HUES64 (cell line): ENCODE measurements at regions not wholly inside any gene's neighbourhood (a gene's known extent, or its start where the extent isn't known, plus 50 kb on each side); places are given as distances from the start of the nearest gene placed in this dataset.
"Not testable (repeated sequence)": the region's sequence is repeated elsewhere in the genome, so short reads cannot be mapped to it uniquely, and the experiment has no call there.

Experiments used
- H3K27ac ChIP-seq: 2 replicates; pipeline ENCODE4 v1.7.0; 2013; ENCODE audit warnings: low read depth, low read length, inconsistent platforms
- H3K27me3 ChIP-seq: 2 replicates; pipeline ENCODE4 v1.6.1; 2013; ENCODE audit warnings: mild to moderate bottlenecking, low read length; ENCODE audit not compliant: insufficient read depth
- H3K36me3 ChIP-seq: 2 replicates; pipeline ENCODE4 v1.6.1; 2013; ENCODE audit warnings: mild to moderate bottlenecking, low read length; ENCODE audit not compliant: insufficient read depth
- H3K4me1 ChIP-seq: 2 replicates; pipeline ENCODE4 v1.6.1; 2013; ENCODE audit warnings: mild to moderate bottlenecking, low read length, moderate library complexity; ENCODE audit not compliant: insufficient read depth
- H3K4me3 ChIP-seq: 2 replicates; pipeline ENCODE4 v1.5.1; 2013; ENCODE audit warnings: mild to moderate bottlenecking, low read length, moderate library complexity
- H3K9ac ChIP-seq: 2 replicates; pipeline ENCODE4 v1.6.1; 2013; ENCODE audit warnings: mild to moderate bottlenecking, low read depth, low read length
- H3K9me3 ChIP-seq: 2 replicates; pipeline ENCODE4 v1.6.1; 2013; ENCODE audit warnings: low read depth, low read length; ENCODE audit not compliant: insufficient read depth
- WGBS: fragments of 150-250, 120-280 bp; methylation state at CpG from one replicate; pipeline ENCODE4 v1.1.7; 2013; ENCODE audit warnings: missing lambda C conversion rate; 5-methylcytosine and 5-hydroxymethylcytosine counted together

DNA sequence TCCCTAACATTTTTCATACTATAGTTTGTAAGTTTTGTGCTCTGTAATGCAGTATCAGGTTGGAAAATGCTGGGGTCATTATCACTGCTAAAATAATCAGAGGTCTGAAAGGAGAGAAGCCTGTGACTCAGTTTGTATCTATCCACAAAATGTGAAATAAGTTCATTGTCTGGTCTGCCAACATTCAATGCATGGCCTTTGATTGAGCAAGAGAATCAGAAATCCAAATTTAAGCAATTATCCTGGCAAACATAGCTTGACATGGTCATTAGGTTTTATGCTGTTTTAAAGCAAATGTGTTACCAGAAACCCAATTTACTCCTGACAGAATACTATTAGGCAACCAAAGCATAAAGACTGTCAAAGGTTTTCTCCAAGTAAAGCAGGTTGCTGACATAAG lies 709.7 kb upstream of the SEMA3D start:
- Histone ChIP-seq H3K4me3 (no peak overlapping the region), H3K36me3 (no peaks in the 10 kb centered on the region), H3K27me3 (no peaks in the 10 kb centered on the region), H3K4me1 (no peaks in the 10 kb centered on the region), H3K27ac (no peak overlapping the region), H3K9me3 (no peaks in the 10 kb centered on the region), H3K9ac (no peak overlapping the region)

DNA sequence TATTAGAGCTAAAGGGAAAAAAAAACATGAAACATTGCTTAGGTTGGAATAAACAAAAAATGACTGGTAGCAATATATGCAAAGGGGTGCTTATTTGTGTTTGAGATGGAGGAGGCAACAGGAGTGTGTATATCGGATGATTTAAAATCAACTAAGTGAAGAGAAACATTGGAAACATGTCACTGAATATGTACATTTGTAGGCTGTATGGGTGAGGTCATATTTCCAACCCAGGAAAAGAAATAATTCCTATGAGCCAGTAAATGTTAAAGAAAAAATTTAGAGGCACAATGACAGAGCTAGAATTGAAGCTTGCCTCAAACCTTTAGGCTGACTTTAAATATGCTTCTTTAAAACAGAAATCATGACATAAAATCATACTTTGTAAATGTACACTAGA lies 709.0 kb upstream of the SEMA3D start:
- 92% methylated on average over 1 of the region's 1 CpG for WGBS
- Histone ChIP-seq H3K4me3 (no peak overlapping the region), H3K36me3 (no peaks in the 10 kb centered on the region), H3K4me1 (no peaks in the 10 kb centered on the region), H3K9me3 (no peaks in the 10 kb centered on the region), H3K27ac (no peak overlapping the region), H3K9ac (no peak overlapping the region), H3K27me3 (no peaks in the 10 kb centered on the region)

DNA sequence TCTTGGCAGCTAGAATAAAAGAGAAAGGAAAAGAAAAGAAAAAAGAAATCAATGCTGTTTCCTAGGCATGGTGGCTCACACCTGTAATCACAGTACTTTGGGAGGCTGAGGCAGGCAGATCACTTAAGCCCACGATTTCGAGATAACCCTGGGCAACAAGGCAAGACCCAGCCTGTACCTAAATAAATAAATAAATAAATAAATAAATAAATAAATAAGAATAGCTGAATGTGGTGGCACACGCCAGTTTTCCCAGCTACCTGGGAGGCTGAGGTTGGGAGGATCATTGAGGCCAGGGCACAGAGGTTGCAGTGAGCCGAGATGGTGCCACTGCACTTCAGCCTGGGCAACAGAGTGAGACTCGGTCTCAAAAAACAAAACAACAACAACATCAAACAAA lies 705.0 kb upstream of the SEMA3D start:
- not testable (repeated sequence) for H3K27me3 ChIP-seq, H3K9ac ChIP-seq, H3K9me3 ChIP-seq, H3K4me1 ChIP-seq, H3K27ac ChIP-seq, H3K4me3 ChIP-seq, H3K36me3 ChIP-seq
- WGBS: 94% methylated on average over 5 of the region's 5 CpGs

DNA sequence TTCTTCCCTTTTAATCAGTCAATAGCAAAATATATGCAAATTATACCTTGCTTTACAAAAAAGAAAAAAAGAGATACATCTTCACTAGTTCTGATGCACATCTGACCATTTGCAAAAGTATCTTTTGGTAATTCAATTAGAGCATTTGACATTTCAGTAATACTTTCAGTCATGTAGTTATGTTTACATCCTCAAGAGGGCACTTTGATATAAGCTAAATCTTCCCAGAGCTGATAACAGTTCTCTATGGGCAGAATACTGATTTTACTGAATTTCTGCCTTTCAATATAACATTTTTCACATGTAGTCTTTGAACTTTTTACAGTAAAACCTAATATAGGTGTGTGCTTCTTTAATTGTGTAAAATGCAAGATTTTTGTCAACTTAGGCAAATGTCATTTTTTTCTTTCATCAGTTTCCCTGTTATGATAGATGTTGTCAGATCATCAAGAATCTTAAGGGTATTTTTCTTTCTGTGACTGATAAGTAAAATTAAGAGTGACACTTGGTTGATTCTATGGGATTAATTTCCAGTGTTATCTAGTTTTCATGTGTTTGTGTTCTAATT lies 703.5 kb upstream of the SEMA3D start:
- H3K9ac ChIP-seq: no peak overlapping the region
- H3K4me1 ChIP-seq: no peaks in the 10 kb centered on the region
- no peaks in the 10 kb centered on the region for H3K36me3 ChIP-seq
- no peaks in the 10 kb centered on the region for H3K9me3 ChIP-seq
- H3K27me3 ChIP-seq: no peaks in the 10 kb centered on the region
- H3K27ac ChIP-seq: no peak overlapping the region
- no peak overlapping the region for H3K4me3 ChIP-seq

DNA sequence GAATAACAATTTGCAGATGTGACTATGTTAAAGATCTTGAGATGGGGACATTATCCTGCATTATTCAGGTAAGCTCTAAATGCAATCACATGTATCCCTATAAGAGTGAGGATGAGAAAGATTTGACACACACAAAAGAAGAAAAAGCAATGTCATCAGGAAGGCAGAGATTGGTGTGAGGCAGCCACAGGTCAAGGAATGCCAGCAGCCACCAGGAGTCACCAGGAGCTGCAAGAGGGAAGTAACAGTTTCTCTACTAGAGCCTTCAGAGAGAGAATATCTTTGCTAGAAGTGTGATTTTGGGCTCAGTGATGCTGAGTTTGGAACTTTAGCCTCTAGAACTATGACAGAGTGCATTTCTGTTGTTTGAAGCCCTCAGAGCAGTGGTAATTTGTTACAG lies 700.3 kb upstream of the SEMA3D start:
- no peaks in the 10 kb centered on the region for H3K27me3 ChIP-seq
- no peaks in the 10 kb centered on the region for H3K36me3 ChIP-seq
- H3K9me3 ChIP-seq: no peaks in the 10 kb centered on the region
- H3K4me3 ChIP-seq: no peak overlapping the region
- H3K27ac ChIP-seq: no peak overlapping the region
- H3K9ac ChIP-seq: no peak overlapping the region
- H3K4me1 ChIP-seq: peaks cover 8% of the 10 kb centered on the region; the same call in 1 of the 2 replicates

DNA sequence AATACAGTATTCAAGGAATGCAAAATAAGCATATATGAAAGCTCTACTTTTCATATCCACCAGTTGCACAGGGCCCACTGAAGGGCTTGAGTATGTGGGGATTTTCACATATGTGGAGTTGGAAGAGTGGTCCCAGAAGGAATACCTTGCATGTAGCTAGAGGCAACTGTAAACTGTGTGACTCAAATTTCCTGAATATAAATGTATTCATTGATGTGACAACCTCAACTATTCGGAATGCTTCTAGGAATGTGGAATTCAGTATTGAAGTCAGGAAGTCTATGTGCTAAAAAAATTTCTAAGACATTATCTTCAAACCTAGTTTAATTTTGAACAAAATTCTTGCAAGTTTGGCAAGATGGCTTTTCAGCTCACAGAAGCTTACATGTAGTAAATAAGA lies 695.5 kb upstream of the SEMA3D start:
- Histone ChIP-seq H3K4me1 (peaks cover 8% of the 10 kb centered on the region; the same call in 1 of the 2 replicates), H3K27ac (no peak overlapping the region), H3K9me3 (no peaks in the 10 kb centered on the region), H3K9ac (no peak overlapping the region), H3K36me3 (no peaks in the 10 kb centered on the region), H3K4me3 (no peak overlapping the region), H3K27me3 (no peaks in the 10 kb centered on the region)
- 100% methylated on average over 1 of the region's 1 CpG for WGBS

DNA sequence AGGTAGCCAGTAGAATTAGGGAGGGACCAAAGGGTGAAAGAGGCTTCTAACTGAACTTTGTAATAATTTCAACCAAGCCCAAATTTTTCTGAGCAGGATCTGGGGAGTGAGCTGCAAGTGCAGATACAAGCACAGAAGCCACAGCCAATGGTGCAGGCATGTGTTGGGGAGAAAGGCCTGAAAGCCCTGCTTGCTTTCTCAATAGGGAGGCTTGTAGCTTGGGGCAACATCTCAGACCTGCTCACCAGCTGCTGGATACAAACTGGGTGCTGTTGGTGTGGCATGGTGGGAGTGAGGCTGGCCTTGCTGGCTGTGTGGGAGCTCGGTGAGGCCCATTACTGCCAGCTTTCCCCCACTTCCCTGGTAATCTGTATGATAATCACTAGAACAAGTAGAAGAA lies 688.5 kb upstream of the SEMA3D start:
- H3K27ac ChIP-seq: no peak overlapping the region
- H3K36me3 ChIP-seq: no peaks in the 10 kb centered on the region
- H3K27me3 ChIP-seq: no peaks in the 10 kb centered on the region
- H3K4me3 ChIP-seq: no peak overlapping the region
- no peaks in the 10 kb centered on the region for H3K9me3 ChIP-seq
- H3K4me1 ChIP-seq: no peaks in the 10 kb centered on the region; the same call in 1 of the 2 replicates
- no CpG with 5 or more reads among the region's 1 CpG for WGBS
- H3K9ac ChIP-seq: no peak overlapping the region

DNA sequence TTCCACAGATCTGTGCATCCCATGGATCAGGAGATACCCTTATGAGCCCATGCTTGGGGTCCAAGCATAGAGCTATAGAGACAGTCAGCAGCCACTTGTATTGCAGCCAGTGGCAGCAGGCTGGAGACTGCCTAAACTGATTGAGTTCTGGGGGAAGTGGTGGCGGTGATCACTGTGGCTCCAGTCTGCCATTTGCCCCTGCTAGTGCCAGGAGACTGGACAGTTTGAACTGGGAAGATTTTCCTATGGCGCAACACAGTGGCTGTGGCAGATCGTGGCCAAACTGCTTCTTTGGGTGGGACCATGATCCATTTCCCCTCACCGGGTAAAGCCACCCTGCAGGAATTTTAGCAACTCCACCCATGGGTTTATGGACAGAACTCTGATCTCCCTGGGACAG lies 679.7 kb upstream of the SEMA3D start:
- 98% methylated on average over 4 of the region's 4 CpGs for WGBS
- no peak overlapping the region for H3K9ac ChIP-seq
- no peak overlapping the region for H3K4me3 ChIP-seq
- no peaks in the 10 kb centered on the region for H3K9me3 ChIP-seq
- no peaks in the 10 kb centered on the region for H3K4me1 ChIP-seq
- no peaks in the 10 kb centered on the region for H3K36me3 ChIP-seq
- no peaks in the 10 kb centered on the region for H3K27me3 ChIP-seq
- H3K27ac ChIP-seq: no peak overlapping the region

DNA sequence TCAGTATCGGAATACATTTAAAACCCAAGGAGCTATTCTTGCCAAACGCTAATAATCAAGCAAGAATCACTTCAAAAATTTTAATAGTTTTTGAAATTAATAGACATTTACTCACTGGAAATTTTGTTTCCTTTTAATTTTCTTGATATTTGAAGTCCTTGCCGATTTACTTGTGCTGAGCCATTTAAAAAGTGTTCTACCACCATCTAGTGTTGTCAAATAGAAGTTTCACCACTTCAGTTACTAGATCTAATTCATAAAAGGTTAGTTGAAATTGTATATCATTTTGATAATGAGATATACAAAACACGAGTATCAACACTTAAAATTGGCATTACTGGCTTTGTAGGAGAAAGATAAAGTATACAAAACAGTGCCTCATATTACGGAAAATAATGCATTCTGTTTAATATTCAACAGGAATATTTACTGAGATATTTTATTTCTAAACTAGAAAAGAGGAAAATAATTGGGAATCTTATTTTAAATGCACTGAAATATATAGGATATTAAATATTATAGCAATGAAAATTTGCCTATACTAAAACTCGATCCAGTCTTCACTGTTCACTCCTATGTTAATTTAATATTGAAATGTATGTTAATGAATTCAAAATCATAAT lies 664.8 kb upstream of the SEMA3D start:
- Histone ChIP-seq H3K27me3 (no peaks in the 10 kb centered on the region), H3K9ac (no peak overlapping the region), H3K4me1 (0 out of 2 replicates have a peak, but pooled peaks cover 3% of the 10 kb centered on the region), H3K9me3 (no peaks in the 10 kb centered on the region), H3K27ac (no peak overlapping the region), H3K36me3 (no peaks in the 10 kb centered on the region), H3K4me3 (no peak overlapping the region)
- WGBS: 100% methylated on average over 1 of the region's 6 CpGs

DNA sequence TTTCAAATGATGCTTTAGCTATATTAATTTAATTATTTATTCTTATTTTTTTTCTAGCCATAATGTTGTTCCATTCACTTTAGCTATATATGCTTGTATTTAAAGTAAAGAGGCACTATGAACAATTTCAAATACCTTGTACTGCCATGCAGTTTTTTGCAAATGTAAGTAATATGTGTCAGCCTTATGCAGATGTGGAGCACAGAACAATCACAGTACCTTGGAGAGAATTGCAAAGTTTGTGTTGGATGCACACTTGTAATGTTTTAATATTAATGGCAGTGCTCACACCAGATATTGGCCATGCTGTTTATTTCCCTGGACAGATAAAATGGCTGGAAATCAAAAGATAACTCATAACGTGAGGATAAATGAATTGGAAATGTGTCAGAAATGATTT lies 663.5 kb upstream of the SEMA3D start:
- no peak overlapping the region for H3K27ac ChIP-seq
- H3K4me1 ChIP-seq: 0 out of 2 replicates have a peak, but pooled peaks cover 3% of the 10 kb centered on the region
- H3K4me3 ChIP-seq: no peak overlapping the region
- H3K9me3 ChIP-seq: no peaks in the 10 kb centered on the region
- 100% methylated on average over 1 of the region's 1 CpG for WGBS
- no peak overlapping the region for H3K9ac ChIP-seq
- H3K27me3 ChIP-seq: no peaks in the 10 kb centered on the region
- no peaks in the 10 kb centered on the region for H3K36me3 ChIP-seq

DNA sequence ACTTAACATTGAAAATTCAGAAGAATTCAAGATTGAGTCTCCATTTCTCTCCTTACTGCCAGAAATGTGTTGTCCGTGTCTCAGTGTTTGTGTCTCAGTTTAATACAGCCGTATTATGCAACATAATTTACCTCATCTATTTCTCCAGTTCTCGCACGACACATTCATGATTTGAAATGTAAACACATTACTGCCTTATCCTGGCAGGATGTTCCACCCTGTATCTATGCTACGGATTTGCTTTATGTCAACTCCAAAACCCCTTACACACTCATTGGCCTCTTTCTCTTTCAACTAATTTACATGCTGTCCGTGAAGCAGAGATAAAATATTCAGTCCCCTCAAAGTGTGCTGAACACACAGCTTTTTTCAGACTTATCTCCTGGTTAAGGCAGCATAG lies 653.7 kb upstream of the SEMA3D start:
- no peak overlapping the region for H3K27ac ChIP-seq
- H3K27me3 ChIP-seq: no peaks in the 10 kb centered on the region
- H3K4me1 ChIP-seq: no peaks in the 10 kb centered on the region
- H3K9ac ChIP-seq: no peak overlapping the region
- H3K4me3 ChIP-seq: no peak overlapping the region
- H3K9me3 ChIP-seq: no peaks in the 10 kb centered on the region
- 95% methylated on average over 6 of the region's 6 CpGs for WGBS
- no peaks in the 10 kb centered on the region for H3K36me3 ChIP-seq

DNA sequence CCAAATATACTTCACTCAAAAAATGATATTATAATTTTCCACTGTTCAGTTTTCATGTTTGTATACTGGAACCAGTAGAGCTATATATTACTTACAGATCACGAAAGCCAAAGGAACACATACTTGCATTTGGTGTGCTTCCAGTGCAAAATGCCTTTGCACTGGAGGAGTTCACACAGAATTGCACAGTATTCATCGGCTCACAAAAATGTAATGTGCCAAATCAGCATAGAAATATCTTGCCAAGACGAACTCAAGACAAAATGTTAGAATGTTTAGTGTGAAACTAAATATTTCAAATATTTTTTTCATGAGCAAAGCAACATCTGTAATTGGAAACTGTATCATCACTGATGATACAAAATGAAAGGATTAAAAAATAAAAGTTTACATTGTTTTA lies 646.2 kb upstream of the SEMA3D start:
- H3K27me3 ChIP-seq: no peaks in the 10 kb centered on the region
- H3K4me1 ChIP-seq: peaks cover 5% of the 10 kb centered on the region; the same call in 1 of the 2 replicates
- 94% methylated on average over 3 of the region's 3 CpGs for WGBS
- no peaks in the 10 kb centered on the region for H3K36me3 ChIP-seq
- H3K27ac ChIP-seq: no peak overlapping the region
- H3K9me3 ChIP-seq: no peaks in the 10 kb centered on the region
- H3K9ac ChIP-seq: no peak overlapping the region
- H3K4me3 ChIP-seq: no peak overlapping the region
